Panc1 (cell line): ENCODE measurements at regions not wholly inside any gene's neighbourhood (a gene's known extent, or its start where the extent isn't known, plus 50 kb on each side); places are given as distances from the start of the nearest gene placed in this dataset.

ENCODE experiments used
- ATAC-seq: fragments of 200-7000 bp; cut with Tn5 transposase; 2 replicates; pipeline ENCODE4 v1.9.1; 2020; ENCODE audit warnings: mild to moderate bottlenecking, moderate library complexity
- BruUV-seq: library from RNA; stranded (reverse); fragments of 400-500 nt; replicated peaks from 2 replicates; lab custom pipeline; 2021; lab: Mats Ljungman, UMichigan
- CTCF ChIA-PET: fragments of 300-600 bp; sonication (Branson Sonifier 250); formaldehyde crosslinking; loops from one replicate; lab custom pipeline; 2022; ENCODE audit warnings: antibody characterized with exemption; lab: Charles Lee
- POLR2A ChIA-PET: fragments of 300-600 bp; sonication (Branson Sonifier 250); formaldehyde crosslinking; loops from one replicate; lab custom pipeline; 2022; ENCODE audit warnings: antibody characterized with exemption; lab: Charles Lee
- DNase-seq: peaks from one replicate; pipeline ENCODE4 v3.0.0-alpha.2; 2010; ENCODE audit warnings: low read depth, low spot score
- H3K27ac ChIP-seq: 2 replicates; pipeline ENCODE4 v1.5.1; 2011; ENCODE audit warnings: mild to moderate bottlenecking, low read length, inconsistent platforms
- H3K27me3 ChIP-seq: fragments of 200-500 bp; sonication (Bioruptor generic); 2 replicates; pipeline ENCODE4 v1.6.0; 2014; ENCODE audit warnings: low read length, inconsistent platforms; ENCODE audit not compliant: control insufficient read depth, insufficient read depth
- H3K36me3 ChIP-seq: fragments of 200-500 bp; sonication (Bioruptor generic); 2 replicates; pipeline ENCODE4 v1.5.1; 2014; ENCODE audit warnings: inconsistent platforms, mild to moderate bottlenecking, low read length, moderate library complexity; ENCODE audit not compliant: control insufficient read depth, insufficient read depth
- H3K4me1 ChIP-seq: 2 replicates; pipeline ENCODE4 v1.5.1; 2011; ENCODE audit warnings: inconsistent platforms, mild to moderate bottlenecking, low read length, moderate library complexity; ENCODE audit not compliant: control insufficient read depth, insufficient read depth
- H3K4me3 ChIP-seq, 2 experiments: 2 replicates each; pipeline ENCODE4 v1.5.1; 2011 to 2012; ENCODE audit warnings: low read depth in 2 of 2, low read length in 2 of 2, mild to moderate bottlenecking in 2 of 2, inconsistent platforms in 1 of 2, moderate library complexity in 1 of 2
- H3K9me3 ChIP-seq: fragments of 200-500 bp; sonication (Bioruptor generic); 2 replicates; pipeline ENCODE4 v1.5.1; 2014; ENCODE audit warnings: low read depth, mild to moderate bottlenecking, inconsistent platforms, low read length, moderate library complexity; ENCODE audit not compliant: control insufficient read depth, insufficient read depth
- POLR2AphosphoS5 ChIP-seq: IDR thresholded peaks from 2 replicates; pipeline ENCODE4 v1.6.1; 2012; ENCODE audit warnings: mild to moderate bottlenecking, low read depth, low read length, moderate library complexity
- REST ChIP-seq, 2 experiments: IDR thresholded peaks; 2 replicates each; pipeline ENCODE4 v1.6.1; 2011 to 2012; ENCODE audit warnings: low read depth in 2 of 2, control low read depth in 1 of 2, low read length in 1 of 2, mild to moderate bottlenecking in 1 of 2, moderate library complexity in 1 of 2; ENCODE audit not compliant: insufficient read depth in 1 of 2
- SIN3A ChIP-seq: IDR thresholded peaks from 2 replicates; pipeline ENCODE4 v1.6.1; 2012; ENCODE audit warnings: low read depth, mild to moderate bottlenecking, low read length, moderate library complexity, borderline replicate concordance; ENCODE audit not compliant: insufficient read depth
- TCF7L2 ChIP-seq: IDR thresholded peaks from 2 replicates; pipeline ENCODE4 v1.6.1; 2011; ENCODE audit warnings: mild to moderate bottlenecking, low read depth, low read length, inconsistent platforms
- in situ Hi-C: cut with HindIII; loops from 2 replicates; pipeline ENCODE4 v1.10.0; 2016; ENCODE audit warnings: low sequenced_read_pairs, low pct_unique_long_range_greater_than_20kb
- intact Hi-C: fragments of 100-400 bp; cut with micrococcal nuclease; formaldehyde crosslinking; loops from one replicate; pipeline ENCODE4 v1.10.0; 2022; ENCODE audit not compliant: unreplicated experiment
- TF ChIP-seq, protein P1 (sequence below): fragments of 450-650 bp; IDR thresholded peaks from 2 replicates; pipeline ENCODE4 v1.5.1; 2017; ENCODE audit warnings: mild to moderate bottlenecking

- Histone ChIP-seq H3K4me1 (peaks cover 4% of the 10 kb centered on the region; the same call in 1 of the 2 replicates), H3K36me3 (no peaks in the 10 kb centered on the region), H3K9me3 (no peaks in the 10 kb centered on the region), H3K27me3 (peaks cover 4% of the 10 kb centered on the region; the same call in 1 of the 2 replicates), H3K4me3 (peak overlapping the region in 1 of 2 experiments; percentile 30; a peak in 2 of 4 replicates), H3K27ac (no peak overlapping the region)
- ChIA-PET POLR2A (no interaction called here), CTCF (interaction anchor here (0.6 to 1.5 kb wide), 9 partner anchors 11 to 1028 kb away, joined by 3 to 7 read pairs (median 3); no protein-coding TSS in a partner anchor)
- in situ Hi-C loops = no loop called here
- ATAC-seq = peak; percentile 94
- no peak for DNase-seq
- no TSS peak for BruUV-seq
- intact Hi-C loops = loop anchor here (1.0 to 10.0 kb wide), 2 partner anchors 114 to 381 kb away; no protein-coding TSS in a partner anchor
- TF ChIP-seq SIN3A = no peak
- TF ChIP-seq, protein P1, sequence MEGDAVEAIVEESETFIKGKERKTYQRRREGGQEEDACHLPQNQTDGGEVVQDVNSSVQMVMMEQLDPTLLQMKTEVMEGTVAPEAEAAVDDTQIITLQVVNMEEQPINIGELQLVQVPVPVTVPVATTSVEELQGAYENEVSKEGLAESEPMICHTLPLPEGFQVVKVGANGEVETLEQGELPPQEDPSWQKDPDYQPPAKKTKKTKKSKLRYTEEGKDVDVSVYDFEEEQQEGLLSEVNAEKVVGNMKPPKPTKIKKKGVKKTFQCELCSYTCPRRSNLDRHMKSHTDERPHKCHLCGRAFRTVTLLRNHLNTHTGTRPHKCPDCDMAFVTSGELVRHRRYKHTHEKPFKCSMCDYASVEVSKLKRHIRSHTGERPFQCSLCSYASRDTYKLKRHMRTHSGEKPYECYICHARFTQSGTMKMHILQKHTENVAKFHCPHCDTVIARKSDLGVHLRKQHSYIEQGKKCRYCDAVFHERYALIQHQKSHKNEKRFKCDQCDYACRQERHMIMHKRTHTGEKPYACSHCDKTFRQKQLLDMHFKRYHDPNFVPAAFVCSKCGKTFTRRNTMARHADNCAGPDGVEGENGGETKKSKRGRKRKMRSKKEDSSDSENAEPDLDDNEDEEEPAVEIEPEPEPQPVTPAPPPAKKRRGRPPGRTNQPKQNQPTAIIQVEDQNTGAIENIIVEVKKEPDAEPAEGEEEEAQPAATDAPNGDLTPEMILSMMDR = peak; percentile 93
Observed at GRCh38 chr16:5615868-5616642, 518.5 kb upstream of the EEF2KMT start.

DNA sequence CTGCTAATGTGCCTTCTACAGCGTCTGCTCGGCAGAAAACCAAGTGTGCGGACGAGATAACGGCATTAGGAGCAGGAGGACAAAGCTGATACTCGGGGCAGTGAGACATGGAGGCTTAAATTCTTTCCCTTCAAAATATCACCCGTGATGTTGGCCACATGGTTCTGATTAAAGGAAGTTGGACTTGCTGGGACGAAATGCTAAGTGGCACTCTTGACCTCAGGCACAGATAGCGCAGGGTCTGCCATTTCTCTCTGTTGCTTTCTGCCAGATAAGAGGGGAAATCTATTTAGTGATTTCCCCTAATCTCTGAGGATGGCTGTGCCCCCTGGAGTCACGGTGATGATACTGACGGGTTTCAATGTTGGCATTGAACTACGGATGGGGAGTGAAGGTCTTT lies 509.6 kb upstream of the EEF2KMT start:
- Histone ChIP-seq H3K27ac (no peak overlapping the region), H3K9me3 (no peaks in the 10 kb centered on the region), H3K27me3 (peaks cover 2% of the 10 kb centered on the region; the same call in 1 of the 2 replicates), H3K4me1 (no peaks in the 10 kb centered on the region), H3K36me3 (no peaks in the 10 kb centered on the region), H3K4me3 (no peak overlapping the region)
- in situ Hi-C loops (no loop called here), intact Hi-C loops (no loop called here)
- TF ChIP-seq POLR2AphosphoS5 (no peak), TCF7L2 (no peak), REST (IDR thresholded peaks at IDR 0.05; ENCODE audit: insufficient read depth in 1 of 2, low read depth in 2 of 2, low read length in 1 of 2) (no peak), SIN3A (no peak)
- TF ChIP-seq, protein P1 = no peak
- ChIA-PET CTCF (no interaction called here), POLR2A (no interaction called here)
- no TSS peak for BruUV-seq
- no peak for ATAC-seq
- DNase-seq = no peak
